ENCODE measurements at regions not wholly inside any gene's neighbourhood (a gene's known extent, or its start where the extent isn't known, plus 50 kb on each side); places are given as distances from the start of the nearest gene placed in this dataset.
A peak's percentile ranks its signal among the peaks of the same experiment; 100 is the strongest.

- no peak for DNase-seq
These were observed 112.2 kb downstream of the TRIB2 start for GRCh38 chr2:12828980-12829379.

- DNase-seq: no peak
These were observed 114.3 kb downstream of the TRIB2 start for GRCh38 chr2:12831016-12831415.

GRCh38 chr2:12834239-12834638 is 117.5 kb downstream of the TRIB2 start:
- no peak for DNase-seq

- DNase-seq: no peak
These were observed 119.0 kb downstream of the TRIB2 start for GRCh38 chr2:12835733-12836132.

- DNase-seq: no peak
These were observed 122.6 kb downstream of the TRIB2 start for GRCh38 chr2:12839339-12839738.

- no peak for DNase-seq
These were observed 124.3 kb downstream of the TRIB2 start for GRCh38 chr2:12841021-12841420.

- no peak for DNase-seq
These were observed 126.2 kb downstream of the TRIB2 start for GRCh38 chr2:12842917-12843316.

GRCh38 chr2:12844511-12844910 is 127.8 kb downstream of the TRIB2 start:
- no peak for DNase-seq

GRCh38 chr2:12847694-12848575 is 131.2 kb downstream of the TRIB2 start:
- no peak for DNase-seq

GRCh38 chr2:12852135-12852534 is 135.4 kb downstream of the TRIB2 start:
- DNase-seq: no peak

- DNase-seq: no peak
These were observed 137.3 kb downstream of the TRIB2 start for GRCh38 chr2:12854001-12854530.

GRCh38 chr2:12855508-12855907 is 138.8 kb downstream of the TRIB2 start:
- DNase-seq: no peak

- peak; percentile 12 for DNase-seq
These were observed 140.3 kb downstream of the TRIB2 start for GRCh38 chr2:12856934-12857601.

GRCh38 chr2:12857891-12858290 is 141.2 kb downstream of the TRIB2 start:
- no peak for DNase-seq

GRCh38 chr2:12858786-12859185 is 142.1 kb downstream of the TRIB2 start:
- DNase-seq: no peak

- no peak for DNase-seq
These were observed 144.7 kb downstream of the TRIB2 start for GRCh38 chr2:12861344-12861930.

GRCh38 chr2:12862541-12862940 is 145.8 kb downstream of the TRIB2 start:
- no peak for DNase-seq

- DNase-seq: no peak
These were observed 147.2 kb downstream of the TRIB2 start for GRCh38 chr2:12863937-12864336.

GRCh38 chr2:12867631-12868287 is 151.0 kb downstream of the TRIB2 start:
- DNase-seq: no peak

- no peak for DNase-seq
These were observed 154.0 kb downstream of the TRIB2 start for GRCh38 chr2:12870692-12871091.

GRCh38 chr2:12871694-12872315 is 155.1 kb downstream of the TRIB2 start:
- DNase-seq: no peak

- DNase-seq: no peak
These were observed 161.0 kb downstream of the TRIB2 start for GRCh38 chr2:12877761-12878160.

GRCh38 chr2:12879649-12880048 is 162.9 kb downstream of the TRIB2 start:
- no peak for DNase-seq
